WTC11 (cell line): ENCODE measurements at regions not wholly inside any gene's neighbourhood (a gene's known extent, or its start where the extent isn't known, plus 50 kb on each side); places are given as distances from the start of the nearest gene placed in this dataset.

Experiments
- ATF2 ChIP-seq: sonication (generic); formaldehyde crosslinking; IDR thresholded peaks from 2 replicates; pipeline ENCODE4 v1.8.1; 2022; ENCODE audit warnings: low read depth, missing genetic modification reagents, borderline replicate concordance
- ATF3 ChIP-seq: sonication (generic); formaldehyde crosslinking; conservative IDR thresholded peaks from 2 replicates; pipeline ENCODE4 v1.8.1; 2022; ENCODE audit warnings: mild to moderate bottlenecking, missing genetic modification reagents
- CREB1 ChIP-seq: sonication (generic); formaldehyde crosslinking; IDR thresholded peaks from 2 replicates; pipeline ENCODE4 v1.8.0; 2023; ENCODE audit warnings: mild to moderate bottlenecking, missing genetic modification reagents
- CTCF ChIP-seq: fragments of 200-600 bp; IDR thresholded peaks from 2 replicates; pipeline ENCODE4 v1.8.0; 2022; ENCODE audit warnings: antibody characterized with exemption
- MAX ChIP-seq: sonication (generic); formaldehyde crosslinking; IDR thresholded peaks from 2 replicates; pipeline ENCODE4 v1.8.0; 2022; ENCODE audit warnings: mild to moderate bottlenecking, missing genetic modification reagents
- NFYB ChIP-seq: sonication (generic); formaldehyde crosslinking; conservative IDR thresholded peaks from 2 replicates; pipeline ENCODE4 v1.8.0; 2022; ENCODE audit warnings: low read depth, missing genetic modification reagents

- TF ChIP-seq NFYB (CRISPR knock-in tag) (no peak), CTCF (no peak), MAX (CRISPR knock-in tag) (no peak), ATF2 (no peak), ATF3 (no peak), CREB1 (no peak)
Measured at GRCh38 chr5:152864991-152865390, 459.9 kb upstream of the NMUR2 start.
